ENCODE measurements at regions not wholly inside any gene's neighbourhood (a gene's known extent, or its start where the extent isn't known, plus 50 kb on each side); places are given as distances from the start of the nearest gene placed in this dataset.

DNA sequence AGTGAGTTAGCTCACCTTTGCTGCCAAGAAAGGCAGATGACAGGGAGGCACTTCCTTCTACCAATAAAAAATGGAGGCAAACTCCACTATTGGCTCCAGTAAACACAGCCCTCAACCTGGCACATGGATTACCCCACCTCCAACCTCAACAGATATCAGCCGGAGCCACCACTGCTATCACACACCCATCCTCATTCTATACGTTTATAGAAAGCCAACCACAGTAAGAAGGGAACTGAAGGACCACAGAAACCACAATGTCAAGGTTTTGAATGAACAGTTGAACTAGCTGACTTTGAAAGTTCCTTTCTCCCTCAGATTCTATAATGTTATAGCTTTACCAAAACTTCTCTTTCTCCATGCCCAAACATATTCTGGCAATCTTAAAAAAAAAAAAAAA lies 526.2 kb downstream of the UQCRFS1 start:
- no peak for TF ChIP-seq ATF2 (IDR thresholded peaks at IDR 0.05; ENCODE audit: low read length)
- TF ChIP-seq RAD51 (IDR thresholded peaks at IDR 0.05): no peak
